Gastrocnemius medialis (tissue), 4 donors: ENCODE measurements at regions not wholly inside any gene's neighbourhood (a gene's known extent, or its start where the extent isn't known, plus 50 kb on each side); places are given as distances from the start of the nearest gene placed in this dataset.

ENCODE experiments used
- ATAC-seq, 2 donors: fragments of 150-250 bp; one replicate each; pipeline ENCODE4 v1.9.1; 2016
- DNase-seq, 2 donors: peaks; one replicate each; pipeline ENCODE4 v3.0.0-alpha.2; 2019
- H3K27ac ChIP-seq, 4 donors: fragments of 200-600 bp; sonication (generic); 1 replicate in 1 of 4; 2 replicates in 3 of 4; pipeline ENCODE4 v1.5.1; 2016 to 2018; ENCODE audit warnings: mild to moderate bottlenecking in 2 of 4, moderate library complexity in 1 of 4
- H3K27me3 ChIP-seq, 3 donors: fragments of 200-600 bp; sonication (generic) in 2 of 3; 1 replicate in 1 of 3; 2 replicates in 2 of 3; pipeline versions ENCODE4 v1.5.1 to v1.6.0; 2016 to 2019; ENCODE audit warnings: mild to moderate bottlenecking in 1 of 3, moderate library complexity in 1 of 3
- H3K36me3 ChIP-seq, 2 donors: fragments of 200-600 bp; sonication (generic) in 1 of 2; one replicate each; pipeline ENCODE4 v1.5.1; 2017 to 2018
- H3K4me1 ChIP-seq, 2 donors: fragments of 200-600 bp; sonication (generic) in 1 of 2; one replicate each; pipeline ENCODE4 v1.5.1; 2016 to 2017; ENCODE audit warnings: mild to moderate bottlenecking in 2 of 2
- H3K4me3 ChIP-seq, 4 donors: fragments of 200-600 bp; sonication (generic) in 3 of 4; 1 replicate in 1 of 4; 2 replicates in 3 of 4; pipeline ENCODE4 v1.5.1; 2016 to 2019; ENCODE audit warnings: mild to moderate bottlenecking in 2 of 4
- H3K9me3 ChIP-seq, 3 donors: fragments of 200-600 bp; sonication (generic) in 2 of 3; 1 replicate in 1 of 3; 2 replicates in 2 of 3; pipeline ENCODE4 v1.5.1; 2016 to 2019
- CTCF ChIP-seq, 5 experiments: fragments of 450-650 bp in 3 of 5; fragments of 200-600 bp in 2 of 5; sonication (generic) in 2 of 5; IDR thresholded peaks in 4 of 5; conservative IDR thresholded peaks in 1 of 5; 1 replicate in 4 of 5; 2 replicates in 1 of 5; pipeline ENCODE4 v1.5.1; 2016 to 2019; ENCODE audit warnings: antibody characterized with exemption in 5 of 5, mild to moderate bottlenecking in 3 of 5, moderate library complexity in 3 of 5
- POLR2A ChIP-seq, 2 donors: fragments of 450-650 bp; IDR thresholded peaks; one replicate each; pipeline ENCODE4 v1.6.1; 2017; ENCODE audit warnings: antibody characterized with exemption in 2 of 2, mild to moderate bottlenecking in 2 of 2, moderate library complexity in 2 of 2
- in situ Hi-C, 4 donors: fragments of 200-750 bp; cut with MboI; loops; one replicate each; pipeline versions ENCODE4 v1.15.0 to v1.8.0; 2017; ENCODE audit warnings: low sequenced_read_pairs in 4 of 4
- intact Hi-C: fragments of 100-400 bp; cut with DNase I; formaldehyde crosslinking; loops from one replicate; pipeline ENCODE4 v1.15.1; 2023; ENCODE audit warnings: low total_unique reads

- in situ Hi-C loops (no loop called here), intact Hi-C loops (no loop called here)
- DNase-seq: no peak
- no peaks in the 10 kb centered on the region for H3K9me3 ChIP-seq
- TF ChIP-seq POLR2A (IDR thresholded peaks at IDR 0.05) (no peak), CTCF (IDR thresholded peaks at IDR 0.05 in 4 of 5, conservative IDR thresholded peaks at IDR 0.05 in 1 of 5) (no peak)
- H3K4me1 ChIP-seq: no peaks in the 10 kb centered on the region
- H3K4me3 ChIP-seq: no peak overlapping the region
- ATAC-seq: no peak
- H3K36me3 ChIP-seq: no peaks in the 10 kb centered on the region
- H3K27ac ChIP-seq: no peak overlapping the region
- H3K27me3 ChIP-seq: no peaks in the 10 kb centered on the region
Measured at GRCh38 chr5:28575368-28575767, 1537.0 kb upstream of the CDH9 start.

DNA sequence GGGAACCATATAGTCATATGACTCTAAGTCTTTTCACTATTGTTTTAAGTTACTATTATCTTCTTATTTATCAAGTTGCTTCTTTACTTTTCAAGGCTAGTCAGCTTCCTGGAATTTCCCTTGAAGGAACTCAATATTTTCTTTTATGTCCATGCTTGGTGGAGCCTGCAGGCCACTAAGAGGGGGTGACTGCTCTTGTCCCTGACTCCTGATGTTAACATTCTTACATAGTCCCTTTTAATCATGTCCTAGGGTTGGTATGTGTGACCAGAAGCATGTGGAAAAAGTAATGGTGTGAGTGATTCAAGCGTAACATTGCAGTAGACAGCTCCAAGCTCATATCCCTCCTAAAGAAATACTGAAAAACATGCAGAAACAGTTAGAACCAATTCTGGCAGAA lies 1536.2 kb upstream of the CDH9 start:
- no peaks in the 10 kb centered on the region for H3K4me1 ChIP-seq
- no peak overlapping the region for H3K4me3 ChIP-seq
- DNase-seq (no peak), ATAC-seq (no peak)
- no peaks in the 10 kb centered on the region for H3K27me3 ChIP-seq
- H3K27ac ChIP-seq: no peak overlapping the region
- in situ Hi-C loops: no loop called here
- H3K36me3 ChIP-seq: no peaks in the 10 kb centered on the region
- no peaks in the 10 kb centered on the region for H3K9me3 ChIP-seq
- intact Hi-C loops: no loop called here
- TF ChIP-seq CTCF (IDR thresholded peaks at IDR 0.05 in 4 of 5, conservative IDR thresholded peaks at IDR 0.05 in 1 of 5) (no peak), POLR2A (IDR thresholded peaks at IDR 0.05) (no peak)

DNA sequence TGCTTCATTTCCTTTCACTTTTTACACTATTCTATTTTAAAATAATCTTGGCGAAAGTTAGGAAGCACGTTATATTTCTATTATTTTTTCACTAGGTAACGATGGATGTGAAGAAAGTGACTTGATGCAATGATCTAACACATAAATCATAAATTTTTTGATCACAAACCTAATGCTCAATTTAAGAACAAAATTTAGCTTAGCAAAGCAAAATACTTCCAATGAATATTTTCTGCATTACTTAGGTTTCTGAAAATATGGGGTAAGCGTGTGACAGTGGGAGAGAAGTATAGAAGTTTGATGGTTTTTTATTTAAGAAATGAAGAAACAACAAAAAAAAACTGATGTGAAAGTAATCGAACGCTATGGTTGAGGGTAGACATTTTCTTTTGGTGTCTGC lies 1528.7 kb upstream of the CDH9 start:
- in situ Hi-C loops (no loop called here), intact Hi-C loops (no loop called here)
- TF ChIP-seq CTCF (IDR thresholded peaks at IDR 0.05 in 4 of 5, conservative IDR thresholded peaks at IDR 0.05 in 1 of 5) (no peak), POLR2A (IDR thresholded peaks at IDR 0.05) (no peak)
- no peaks in the 10 kb centered on the region for H3K4me1 ChIP-seq
- no peak overlapping the region for H3K27ac ChIP-seq
- H3K4me3 ChIP-seq: no peak overlapping the region
- ATAC-seq (no peak), DNase-seq (no peak)
- H3K27me3 ChIP-seq: no peaks in the 10 kb centered on the region
- H3K9me3 ChIP-seq: no peaks in the 10 kb centered on the region
- H3K36me3 ChIP-seq: no peaks in the 10 kb centered on the region

DNA sequence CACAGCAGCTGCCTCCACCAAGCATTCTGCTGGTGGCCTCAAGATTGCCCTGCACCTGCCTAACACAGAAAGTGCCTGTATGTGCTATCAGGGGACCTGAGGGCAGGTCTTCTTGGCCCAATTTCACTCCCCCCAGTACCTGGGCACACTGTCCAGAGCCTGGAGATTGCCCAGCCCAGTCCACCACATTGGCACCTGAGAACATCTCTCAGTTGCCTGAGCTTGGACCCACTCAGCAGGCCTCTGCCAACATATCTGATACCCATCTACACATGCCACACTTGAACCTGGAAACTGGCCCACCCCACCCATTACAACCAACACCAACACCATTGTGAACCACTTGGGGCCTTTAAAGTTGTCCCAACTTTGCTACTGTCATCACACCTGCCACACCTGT lies 1523.1 kb upstream of the CDH9 start:
- no peak for DNase-seq
- Histone ChIP-seq H3K4me1 (no peaks in the 10 kb centered on the region), H3K27ac (no peak overlapping the region), H3K27me3 (no peaks in the 10 kb centered on the region), H3K4me3 (no peak overlapping the region), H3K9me3 (no peaks in the 10 kb centered on the region), H3K36me3 (no peaks in the 10 kb centered on the region)
- no peak for TF ChIP-seq CTCF (IDR thresholded peaks at IDR 0.05 in 4 of 5, conservative IDR thresholded peaks at IDR 0.05 in 1 of 5)
- no peak for TF ChIP-seq POLR2A (IDR thresholded peaks at IDR 0.05)
- in situ Hi-C loops (no loop called here), intact Hi-C loops (no loop called here)
- ATAC-seq: no peak

DNA sequence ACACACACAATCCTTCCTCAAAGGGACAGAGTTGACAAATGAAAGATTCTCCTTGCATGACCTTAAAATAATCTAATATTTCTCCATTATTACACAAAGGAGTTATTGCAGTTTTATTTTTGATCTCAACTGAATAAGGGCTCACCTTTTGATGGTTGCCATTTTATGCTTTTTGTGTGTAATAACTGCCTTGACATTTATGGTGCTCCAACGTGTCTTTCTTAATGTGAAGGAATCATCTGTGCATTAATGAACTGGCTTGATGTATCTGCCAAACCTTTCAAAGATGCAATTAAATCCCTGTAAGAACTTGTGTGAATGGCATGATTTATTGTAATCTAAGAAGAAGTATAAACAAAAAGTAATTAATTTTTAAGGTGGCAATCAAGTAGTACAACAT lies 1519.8 kb upstream of the CDH9 start:
- in situ Hi-C loops: no loop called here
- no peaks in the 10 kb centered on the region for H3K9me3 ChIP-seq

More for the DNA sequence above, 1519.8 kb upstream of the CDH9 start:
- Histone ChIP-seq H3K36me3 (no peaks in the 10 kb centered on the region), H3K27me3 (no peaks in the 10 kb centered on the region), H3K4me3 (no peak overlapping the region), H3K4me1 (no peaks in the 10 kb centered on the region), H3K27ac (no peak overlapping the region)
- no peak for TF ChIP-seq CTCF (IDR thresholded peaks at IDR 0.05 in 4 of 5, conservative IDR thresholded peaks at IDR 0.05 in 1 of 5)
- no peak for TF ChIP-seq POLR2A (IDR thresholded peaks at IDR 0.05)
- DNase-seq (no peak), ATAC-seq (no peak)
- intact Hi-C loops: no loop called here
